Mesenteric fat pad (tissue), 1 donor: ENCODE measurements at regions not wholly inside any gene's neighbourhood (a gene's known extent, or its start where the extent isn't known, plus 50 kb on each side); places are given as distances from the start of the nearest gene placed in this dataset.

ENCODE experiments used
- DNase-seq: peaks from one replicate; pipeline ENCODE4 v3.0.0-alpha.2; 2020; ENCODE audit warnings: low spot score
- donor health status: DM: yes; HTN: yes; CAD: no.

GRCh38 chr6:40973304-40973703 lies 65.7 kb downstream of the UNC5CL start:
- no peak for DNase-seq

- DNase-seq: no peak
Measured at GRCh38 chr6:40972814-40973213, 66.2 kb downstream of the UNC5CL start.

GRCh38 chr6:40972190-40972589 lies 66.8 kb downstream of the UNC5CL start:
- DNase-seq: no peak

DNA sequence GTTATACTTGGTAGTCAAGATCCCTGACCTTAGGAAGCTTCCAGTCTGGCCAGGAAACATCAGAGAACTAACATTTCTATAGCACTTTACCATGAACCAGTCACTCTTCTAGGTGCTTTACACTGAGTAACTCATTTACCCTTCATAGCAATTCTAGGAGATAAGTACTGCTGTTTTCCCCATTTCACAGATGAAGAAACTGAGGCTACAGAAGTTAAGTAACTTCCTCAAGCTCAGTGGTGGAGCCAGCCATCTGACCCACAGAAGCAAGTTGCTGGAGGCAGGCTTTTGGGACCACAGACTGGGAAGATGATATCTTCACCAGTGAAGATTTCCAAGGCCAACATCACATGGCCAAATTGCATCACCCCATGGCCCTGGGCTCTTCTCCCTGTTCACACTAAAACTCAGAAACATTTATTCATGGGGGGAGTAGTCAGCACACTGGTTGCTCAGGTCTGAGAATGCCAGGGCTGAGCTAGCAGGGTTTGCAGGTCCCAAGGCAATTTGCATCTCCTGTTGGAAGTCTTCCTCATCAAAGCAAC lies 70.3 kb downstream of the UNC5CL start:
- DNase-seq: no peak

- no peak for DNase-seq
Measured at GRCh38 chr6:40966860-40967259, 72.2 kb downstream of the UNC5CL start.

- no peak for DNase-seq
Measured at GRCh38 chr6:40965046-40965445, 74.0 kb downstream of the UNC5CL start.

DNA sequence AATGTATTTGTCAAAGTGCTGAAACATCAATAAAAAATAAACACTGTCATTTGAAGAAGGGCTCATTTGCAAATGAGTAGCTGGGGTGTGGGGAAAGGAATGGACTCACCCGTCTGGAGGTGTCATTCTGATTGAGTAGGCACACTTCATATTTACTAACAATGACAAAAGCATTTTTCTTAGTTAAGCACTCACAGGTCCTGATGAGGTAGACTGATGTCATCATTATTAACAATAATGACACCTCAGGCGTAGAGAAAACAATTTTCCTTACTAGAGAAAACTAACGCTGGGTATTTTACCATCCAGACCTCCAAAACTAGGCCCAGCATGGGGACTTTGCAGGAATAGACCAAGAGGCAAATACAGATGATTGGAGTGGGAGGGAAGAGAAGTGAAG lies 76.0 kb downstream of the UNC5CL start:
- no peak for DNase-seq

- DNase-seq: no peak
Measured at GRCh38 chr6:40962241-40962640, 76.8 kb downstream of the UNC5CL start.

DNA sequence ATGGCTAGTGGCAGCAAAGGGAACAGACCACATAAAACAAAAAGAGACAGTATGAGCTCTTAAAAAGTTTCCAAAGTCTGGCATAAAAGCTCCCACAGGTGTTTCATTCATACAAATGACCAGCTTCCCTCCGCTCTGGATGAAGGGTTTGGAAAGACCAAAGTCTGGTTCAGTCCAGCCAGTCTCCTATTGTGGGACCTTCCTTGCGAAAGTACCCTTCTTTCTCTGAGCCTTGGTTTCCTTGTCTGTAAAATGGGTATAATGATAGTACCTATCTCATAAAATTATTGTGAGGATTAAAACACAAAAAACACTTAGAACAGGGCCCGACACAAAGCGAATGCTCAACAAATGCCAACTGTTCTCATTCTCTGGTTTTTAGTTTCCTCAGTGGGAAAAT lies 77.2 kb downstream of the UNC5CL start:
- no peak for DNase-seq

DNA sequence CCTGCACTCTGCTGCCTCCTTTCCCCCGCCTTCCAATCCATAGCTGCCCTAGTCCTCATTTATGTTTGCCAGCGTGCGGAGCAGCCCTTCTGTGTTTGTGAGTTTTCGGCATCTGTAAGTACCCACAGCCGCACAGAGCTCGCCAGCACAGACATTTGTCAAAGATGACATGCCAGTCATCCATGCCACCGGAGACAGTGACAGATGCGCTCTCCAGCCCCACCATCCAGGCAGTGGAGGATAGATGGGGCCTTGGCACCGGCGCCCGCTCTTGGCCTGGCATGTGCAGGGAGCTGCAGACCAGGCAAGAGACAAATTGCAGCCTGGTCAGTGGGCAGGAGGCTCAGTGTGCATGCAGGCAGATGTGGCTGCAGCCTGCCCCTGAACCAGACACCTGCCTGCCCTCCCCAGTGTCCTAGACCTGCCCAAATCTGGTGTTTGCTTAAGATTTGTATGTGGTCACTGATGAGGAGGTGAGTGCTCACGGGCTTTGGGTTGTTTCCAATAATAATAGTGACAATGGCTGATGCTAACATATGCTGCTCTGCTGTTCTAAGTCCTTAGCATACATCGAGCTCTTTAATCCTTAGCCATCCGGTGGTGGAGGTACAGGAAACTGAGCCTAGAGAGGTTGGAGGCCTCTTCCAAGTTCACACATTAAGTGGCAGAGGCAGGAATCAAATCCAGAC lies 78.1 kb downstream of the UNC5CL start:
- DNase-seq: no peak

DNA sequence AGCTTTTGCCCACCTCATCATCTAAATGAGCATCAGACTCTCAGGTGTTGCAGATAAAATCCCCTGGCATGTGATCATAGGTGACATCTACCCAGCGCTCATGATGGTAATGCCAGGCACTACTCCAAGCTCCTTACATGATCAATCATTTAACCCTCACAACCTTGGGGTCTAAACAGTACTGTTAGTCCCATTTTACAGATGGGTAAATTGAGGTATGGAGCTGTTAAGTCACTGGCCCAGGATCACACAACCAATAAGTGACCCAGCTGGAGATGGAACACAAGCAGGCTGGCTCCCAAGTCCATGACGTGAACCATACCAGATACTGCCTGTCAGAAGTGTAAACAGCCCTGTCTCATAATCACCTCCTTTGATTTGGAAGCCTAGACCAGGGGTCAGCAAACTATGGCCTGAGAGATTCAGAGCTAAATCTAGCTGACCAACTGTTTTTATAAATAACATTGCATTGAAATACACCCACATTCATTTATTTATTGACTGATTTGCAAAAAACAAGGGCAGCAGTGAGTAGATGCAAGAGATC lies 79.2 kb downstream of the UNC5CL start:
- DNase-seq: no peak

GRCh38 chr6:40958738-40959137 lies 80.3 kb downstream of the UNC5CL start:
- DNase-seq: no peak

DNA sequence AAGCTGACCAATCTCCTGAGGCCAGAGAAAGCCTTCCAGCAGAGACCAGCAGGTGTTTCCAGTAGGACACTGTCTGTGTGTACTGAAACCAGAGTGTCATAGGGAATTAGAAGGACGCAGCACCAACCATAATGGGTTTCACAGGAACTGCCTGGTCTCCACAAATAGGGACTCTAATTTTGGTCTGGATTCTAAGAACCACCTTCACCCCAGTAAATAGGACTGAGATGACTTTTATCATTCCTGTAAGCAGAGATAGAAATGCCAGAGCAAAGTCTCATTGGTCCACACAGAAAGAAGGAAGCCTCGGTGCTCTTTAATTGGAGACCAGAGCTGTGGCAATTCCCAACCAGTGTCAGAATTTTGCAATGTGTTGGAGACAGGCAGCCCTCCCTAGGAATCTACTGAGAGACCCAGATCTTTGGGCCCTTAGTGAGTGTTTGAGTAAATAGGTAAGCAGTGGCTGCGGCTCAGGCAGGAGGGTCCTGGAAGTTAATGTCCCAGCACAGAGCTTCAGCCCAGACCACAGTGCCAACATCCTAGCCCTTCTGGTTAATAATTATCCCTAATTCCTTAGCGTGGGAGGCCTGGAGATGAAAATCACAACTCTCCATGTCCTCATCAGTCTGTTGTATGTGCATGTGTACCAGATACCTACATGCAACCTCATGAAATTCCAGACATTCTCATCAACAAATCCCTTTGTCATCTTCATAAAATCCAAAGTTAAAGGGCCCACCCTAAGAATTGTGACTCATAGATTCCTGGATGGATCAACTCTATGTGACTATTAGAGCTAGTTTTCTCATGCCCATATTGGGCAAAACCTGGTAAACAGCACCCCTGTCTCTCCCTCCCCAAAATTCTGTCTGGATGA lies 81.2 kb downstream of the UNC5CL start:
- no peak for DNase-seq

- DNase-seq: no peak
Measured at GRCh38 chr6:40956936-40957335, 82.1 kb downstream of the UNC5CL start.

- DNase-seq: no peak
Measured at GRCh38 chr6:40955178-40955545, 83.9 kb downstream of the UNC5CL start.

- DNase-seq: no peak
Measured at GRCh38 chr6:40954446-40955177, 84.4 kb downstream of the UNC5CL start.

- DNase-seq: no peak
Measured at GRCh38 chr6:40953486-40953885, 85.5 kb downstream of the UNC5CL start.

DNA sequence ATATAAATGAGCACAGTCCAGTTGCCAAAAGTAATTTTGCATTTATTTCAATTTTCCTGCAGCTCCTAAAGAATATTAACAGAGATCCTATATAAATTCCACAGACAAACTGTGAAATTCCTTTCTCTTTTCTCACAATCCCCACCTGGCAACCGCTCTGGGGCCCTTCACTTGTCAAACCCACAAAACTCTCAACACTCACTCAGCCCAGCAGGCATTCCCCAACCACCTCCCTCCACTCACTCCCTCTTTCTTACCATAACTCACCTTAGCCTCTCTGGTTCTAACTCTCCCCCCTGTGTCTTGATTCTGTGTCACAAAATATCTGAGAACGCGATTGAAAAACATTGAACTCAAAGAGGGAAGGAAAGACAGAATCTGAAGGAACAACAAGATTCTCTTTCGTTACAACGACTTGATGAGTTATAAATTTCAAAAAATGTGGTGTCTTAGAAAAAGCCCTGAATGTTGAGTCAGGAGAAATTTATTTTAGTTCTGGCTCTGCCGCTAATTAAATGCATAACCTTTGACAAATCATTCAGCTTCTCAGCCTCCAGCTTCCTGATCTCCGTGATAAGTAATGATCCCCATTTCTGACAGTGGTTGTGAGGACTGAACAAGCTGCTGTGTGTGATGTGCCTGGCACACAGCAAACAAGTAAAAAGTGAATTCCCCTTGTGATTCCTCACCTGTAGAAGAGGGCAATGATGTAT lies 87.9 kb downstream of the UNC5CL start:
- no peak for DNase-seq

- no peak for DNase-seq
Measured at GRCh38 chr6:40948570-40948969, 90.5 kb downstream of the UNC5CL start.

- no peak for DNase-seq
Measured at GRCh38 chr6:40947876-40948526, 91.0 kb downstream of the UNC5CL start.
